ENCODE measurements at regions not wholly inside any gene's neighbourhood (a gene's known extent, or its start where the extent isn't known, plus 50 kb on each side); places are given as distances from the start of the nearest gene placed in this dataset.

- no peaks in the 10 kb centered on the region for H4K20me1 ChIP-seq (ENCODE audit: low read depth)
- Mint-ChIP-seq H3K4me3 (no peak overlapping the region), H3K9me3 (no peaks in the 10 kb centered on the region), H3K27me3 (ENCODE audit: insufficient read depth, low read depth) (no peaks in the 10 kb centered on the region), H3K4me1 (no peaks in the 10 kb centered on the region), H3K27ac (no peak overlapping the region), H3K36me3 (no peaks in the 10 kb centered on the region)
- H3K27ac ChIP-seq, result no peak overlapping the region
- H2AFZ ChIP-seq (replicated peaks), result no peak overlapping the region
- no peaks in the 10 kb centered on the region for H3K4me1 ChIP-seq
- H3K4me2 ChIP-seq, result no peak overlapping the region
- no peaks in the 10 kb centered on the region for H3K9me3 ChIP-seq (ENCODE audit: low read depth)
- no peaks in the 10 kb centered on the region for H3F3A ChIP-seq (ENCODE audit: low read depth)
- H3K9ac ChIP-seq, result no peak overlapping the region
- no peak for DNase-seq (ENCODE audit: low spot score)
- TF ChIP-seq EZH2 (IDR thresholded peaks at IDR 0.05) (no peak), CTCF (IDR thresholded peaks at IDR 0.05) (no peak), EZH2phosphoT487 (IDR thresholded peaks at IDR 0.05) (no peak)
- H3K4me3 ChIP-seq, result no peak overlapping the region
- no peaks in the 10 kb centered on the region for H3K79me2 ChIP-seq (ENCODE audit: low read depth)
- H3K36me3 ChIP-seq, result no peaks in the 10 kb centered on the region
- H3K27me3 ChIP-seq, result no peaks in the 10 kb centered on the region
Observed at GRCh38 chr4:166386491-166387360, 513.7 kb downstream of the TLL1 start.

- no peak overlapping the region for H3K4me3 Mint-ChIP-seq
- Histone ChIP-seq H3K9ac (no peak overlapping the region), H3K4me1 (no peaks in the 10 kb centered on the region), H3K79me2 (ENCODE audit: low read depth) (no peaks in the 10 kb centered on the region), H3F3A (ENCODE audit: low read depth) (no peaks in the 10 kb centered on the region), H3K27ac (no peak overlapping the region), H3K4me3 (no peak overlapping the region), H3K27me3 (no peaks in the 10 kb centered on the region), H4K20me1 (ENCODE audit: low read depth) (no peaks in the 10 kb centered on the region), H3K9me3 (ENCODE audit: low read depth) (no peaks in the 10 kb centered on the region), H2AFZ (replicated peaks) (no peak overlapping the region), H3K36me3 (no peaks in the 10 kb centered on the region), H3K4me2 (no peak overlapping the region)
- no peaks in the 10 kb centered on the region for H3K9me3 Mint-ChIP-seq
- H3K36me3 Mint-ChIP-seq, result no peaks in the 10 kb centered on the region
- no peaks in the 10 kb centered on the region for H3K4me1 Mint-ChIP-seq
- no peak for DNase-seq (ENCODE audit: low spot score)
- no peaks in the 10 kb centered on the region for H3K27me3 Mint-ChIP-seq (ENCODE audit: insufficient read depth, low read depth)
- TF ChIP-seq CTCF (IDR thresholded peaks at IDR 0.05) (no peak), EZH2 (IDR thresholded peaks at IDR 0.05) (no peak), EZH2phosphoT487 (IDR thresholded peaks at IDR 0.05) (no peak)
- no peak overlapping the region for H3K27ac Mint-ChIP-seq
Observed at GRCh38 chr4:166391501-166391900, 518.5 kb downstream of the TLL1 start.

GRCh38 chr4:166399021-166399420, 526.0 kb downstream of the TLL1 start:
- H3K4me3 ChIP-seq, result no peak overlapping the region
- no peak overlapping the region for H2AFZ ChIP-seq (replicated peaks)
- no peaks in the 10 kb centered on the region for H3K36me3 ChIP-seq
- no peak overlapping the region for H3K4me3 Mint-ChIP-seq
- H3F3A ChIP-seq (ENCODE audit: low read depth), result no peaks in the 10 kb centered on the region
- no peak overlapping the region for H3K27ac Mint-ChIP-seq
- H3K79me2 ChIP-seq (ENCODE audit: low read depth), result no peaks in the 10 kb centered on the region
- no peak for DNase-seq (ENCODE audit: low spot score)
- no peak overlapping the region for H3K4me2 ChIP-seq
- H3K27ac ChIP-seq, result no peak overlapping the region
- TF ChIP-seq EZH2 (IDR thresholded peaks at IDR 0.05) (no peak), EZH2phosphoT487 (IDR thresholded peaks at IDR 0.05) (no peak), CTCF (IDR thresholded peaks at IDR 0.05) (no peak)
- H3K9ac ChIP-seq, result no peak overlapping the region
- no peaks in the 10 kb centered on the region for H3K36me3 Mint-ChIP-seq
- no peaks in the 10 kb centered on the region for H4K20me1 ChIP-seq (ENCODE audit: low read depth)
- no peaks in the 10 kb centered on the region for H3K4me1 Mint-ChIP-seq
- no peaks in the 10 kb centered on the region for H3K4me1 ChIP-seq
- no peaks in the 10 kb centered on the region for H3K27me3 ChIP-seq
- H3K9me3 ChIP-seq (ENCODE audit: low read depth), result no peaks in the 10 kb centered on the region
- H3K9me3 Mint-ChIP-seq, result no peaks in the 10 kb centered on the region
- H3K27me3 Mint-ChIP-seq (ENCODE audit: insufficient read depth, low read depth), result peaks cover 2% of the 10 kb centered on the region
